ENCODE measurements at regions not wholly inside any gene's neighbourhood (a gene's known extent, or its start where the extent isn't known, plus 50 kb on each side); places are given as distances from the start of the nearest gene placed in this dataset.

GRCh38 chr20:7492257-7492656 lies 448.0 kb downstream of the HAO1 start:
- no peaks in the 10 kb centered on the region for H3K4me1 ChIP-seq (ENCODE audit: control insufficient read depth in 2 of 3, insufficient read depth in 2 of 3, low read depth in 1 of 3, low read length in 3 of 3)
- DNase-seq, result no peak
- H3K36me3 ChIP-seq (ENCODE audit: control insufficient read depth in 2 of 3, insufficient read depth in 3 of 3, low read length in 3 of 3), result no peaks in the 10 kb centered on the region
- H3K27me3 ChIP-seq (ENCODE audit: control insufficient read depth, insufficient read depth, low read length), result no peaks in the 10 kb centered on the region
- FAIRE-seq, result no peak
- no peak overlapping the region for H3K27ac ChIP-seq (ENCODE audit: low read depth in 2 of 2, low read length in 2 of 2)
- no peak for TF ChIP-seq CTCF (IDR thresholded peaks at IDR 0.05; ENCODE audit: borderline replicate concordance, extremely low read depth, insufficient read depth)
- H3K4me3 ChIP-seq (ENCODE audit: low read length in 3 of 3), result no peak overlapping the region
- intact Hi-C loops (cut with DNase I), result no loop called here
- H3K9me3 ChIP-seq (ENCODE audit: control insufficient read depth in 2 of 3, insufficient read depth in 1 of 3, low read length in 3 of 3), result no peaks in the 10 kb centered on the region
- H3K9ac ChIP-seq (ENCODE audit: low read length in 3 of 3), result no peak overlapping the region

DNA sequence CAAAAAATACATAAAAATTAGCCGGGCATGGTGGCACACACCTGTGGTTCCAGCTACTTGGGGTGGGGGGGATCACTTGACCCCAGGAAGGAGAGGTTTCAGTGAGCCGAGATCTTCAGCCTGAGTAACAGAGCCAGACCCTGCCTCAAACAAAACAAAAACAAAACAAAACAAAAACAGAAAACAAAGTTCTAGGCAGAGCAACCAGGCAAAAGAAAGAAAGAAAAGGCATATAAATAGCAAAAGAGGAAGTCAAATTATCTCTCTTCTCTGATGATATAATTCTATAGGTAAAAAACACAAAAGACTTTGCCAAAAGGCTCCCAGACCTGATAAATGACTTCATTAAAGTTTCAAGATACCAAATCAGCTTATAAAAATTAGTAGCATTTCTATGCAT lies 446.9 kb downstream of the HAO1 start:
- no peak overlapping the region for H3K27ac ChIP-seq (ENCODE audit: low read depth in 2 of 2, low read length in 2 of 2)
- no peak overlapping the region for H3K4me3 ChIP-seq (ENCODE audit: low read length in 3 of 3)
- no peak for DNase-seq
- H3K27me3 ChIP-seq (ENCODE audit: control insufficient read depth, insufficient read depth, low read length), result no peaks in the 10 kb centered on the region
- intact Hi-C loops (cut with DNase I), result no loop called here
- no peaks in the 10 kb centered on the region for H3K9me3 ChIP-seq (ENCODE audit: control insufficient read depth in 2 of 3, insufficient read depth in 1 of 3, low read length in 3 of 3)
- H3K36me3 ChIP-seq (ENCODE audit: control insufficient read depth in 2 of 3, insufficient read depth in 3 of 3, low read length in 3 of 3), result no peaks in the 10 kb centered on the region
- no peaks in the 10 kb centered on the region for H3K4me1 ChIP-seq (ENCODE audit: control insufficient read depth in 2 of 3, insufficient read depth in 2 of 3, low read depth in 1 of 3, low read length in 3 of 3)
- no peak for FAIRE-seq
- no peak for TF ChIP-seq CTCF (IDR thresholded peaks at IDR 0.05; ENCODE audit: borderline replicate concordance, extremely low read depth, insufficient read depth)
- H3K9ac ChIP-seq (ENCODE audit: low read length in 3 of 3), result no peak overlapping the region

DNA sequence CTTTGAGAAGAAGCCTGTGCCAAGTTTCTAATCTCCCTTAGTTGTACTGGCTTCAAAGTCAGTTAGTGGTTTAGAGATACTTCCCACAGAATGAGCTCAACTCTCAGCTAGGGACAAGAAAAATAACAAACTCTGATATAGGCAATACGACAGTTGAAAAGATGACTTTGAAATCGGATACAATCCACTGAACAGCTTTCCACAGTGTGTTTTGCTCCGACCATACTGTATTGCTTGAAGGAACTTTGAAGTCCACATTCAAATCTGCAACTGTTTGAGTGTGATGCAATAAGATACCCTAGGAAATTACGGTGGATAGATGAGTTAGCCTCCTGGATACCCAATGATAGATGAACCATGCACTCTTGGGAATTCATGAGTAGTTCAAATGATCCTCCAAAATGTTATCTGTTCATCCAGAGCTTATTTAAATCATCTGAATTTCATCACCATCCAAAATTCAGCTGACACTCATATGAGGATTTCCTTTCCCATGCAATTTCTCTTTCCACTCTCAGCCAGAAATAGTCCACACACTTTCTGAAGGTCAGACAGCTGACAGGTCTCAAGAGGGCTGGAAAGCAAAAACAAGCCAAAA lies 443.8 kb downstream of the HAO1 start:
- Histone ChIP-seq H3K9ac (ENCODE audit: low read length in 3 of 3) (no peak overlapping the region), H3K27ac (ENCODE audit: low read depth in 2 of 2, low read length in 2 of 2) (no peak overlapping the region), H3K27me3 (ENCODE audit: control insufficient read depth, insufficient read depth, low read length) (no peaks in the 10 kb centered on the region), H3K4me1 (ENCODE audit: control insufficient read depth in 2 of 3, insufficient read depth in 2 of 3, low read depth in 1 of 3, low read length in 3 of 3) (no peaks in the 10 kb centered on the region), H3K9me3 (ENCODE audit: control insufficient read depth in 2 of 3, insufficient read depth in 1 of 3, low read length in 3 of 3) (no peaks in the 10 kb centered on the region), H3K36me3 (ENCODE audit: control insufficient read depth in 2 of 3, insufficient read depth in 3 of 3, low read length in 3 of 3) (no peaks in the 10 kb centered on the region), H3K4me3 (ENCODE audit: low read length in 3 of 3) (no peak overlapping the region)
- TF ChIP-seq CTCF (IDR thresholded peaks at IDR 0.05; ENCODE audit: borderline replicate concordance, extremely low read depth, insufficient read depth), result no peak
- intact Hi-C loops (cut with DNase I), result no loop called here
- FAIRE-seq, result no peak
- DNase-seq, result no peak

GRCh38 chr20:7497985-7498384 lies 442.3 kb downstream of the HAO1 start:
- FAIRE-seq, result no peak

More at GRCh38 chr20:7497985-7498384, 442.3 kb downstream of the HAO1 start:
- DNase-seq, result no peak
- no peaks in the 10 kb centered on the region for H3K36me3 ChIP-seq (ENCODE audit: control insufficient read depth in 2 of 3, insufficient read depth in 3 of 3, low read length in 3 of 3)
- TF ChIP-seq CTCF (IDR thresholded peaks at IDR 0.05; ENCODE audit: borderline replicate concordance, extremely low read depth, insufficient read depth), result no peak
- H3K4me1 ChIP-seq (ENCODE audit: control insufficient read depth in 2 of 3, insufficient read depth in 2 of 3, low read depth in 1 of 3, low read length in 3 of 3), result no peaks in the 10 kb centered on the region
- H3K27me3 ChIP-seq (ENCODE audit: control insufficient read depth, insufficient read depth, low read length), result no peaks in the 10 kb centered on the region
- no peaks in the 10 kb centered on the region for H3K9me3 ChIP-seq (ENCODE audit: control insufficient read depth in 2 of 3, insufficient read depth in 1 of 3, low read length in 3 of 3)
- H3K4me3 ChIP-seq (ENCODE audit: low read length in 3 of 3), result no peak overlapping the region
- no peak overlapping the region for H3K27ac ChIP-seq (ENCODE audit: low read depth in 2 of 2, low read length in 2 of 2)
- no peak overlapping the region for H3K9ac ChIP-seq (ENCODE audit: low read length in 3 of 3)
- intact Hi-C loops (cut with DNase I), result no loop called here
